ENCODE measurements at regions not wholly inside any gene's neighbourhood (a gene's known extent, or its start where the extent isn't known, plus 50 kb on each side); places are given as distances from the start of the nearest gene placed in this dataset.

GRCh38 chr3:74375653-74376052, 238.8 kb downstream of the CNTN3 start:
- Histone ChIP-seq H3K36me3 (ENCODE audit: control insufficient read depth in 2 of 2, insufficient read depth in 2 of 2, low read length in 1 of 2) (no peaks in the 10 kb centered on the region), H3K27me3 (ENCODE audit: control insufficient read depth in 1 of 2, insufficient read depth in 2 of 2, low read length in 2 of 2) (no peaks in the 10 kb centered on the region), H3K4me3 (ENCODE audit: low read depth in 1 of 2, low read length in 2 of 2) (no peak overlapping the region), H3K27ac (ENCODE audit: low read depth in 2 of 2, low read length in 1 of 2) (no peak overlapping the region), H3K4me1 (ENCODE audit: control insufficient read depth in 2 of 2, insufficient read depth in 2 of 2, low read length in 1 of 2) (no peaks in the 10 kb centered on the region), H3K9me3 (ENCODE audit: control insufficient read depth in 2 of 2, insufficient read depth in 1 of 2, low read depth in 1 of 2, low read length in 1 of 2) (no peaks in the 10 kb centered on the region)
- WGBS, 2 donors = 70 to 92% methylated on average over 1 of the region's 1 CpG

GRCh38 chr3:74372743-74373142, 241.7 kb downstream of the CNTN3 start:
- Histone ChIP-seq H3K9me3 (ENCODE audit: control insufficient read depth in 2 of 2, insufficient read depth in 1 of 2, low read depth in 1 of 2, low read length in 1 of 2) (no peaks in the 10 kb centered on the region), H3K4me3 (ENCODE audit: low read depth in 1 of 2, low read length in 2 of 2) (no peak overlapping the region), H3K27me3 (ENCODE audit: control insufficient read depth in 1 of 2, insufficient read depth in 2 of 2, low read length in 2 of 2) (no peaks in the 10 kb centered on the region), H3K36me3 (ENCODE audit: control insufficient read depth in 2 of 2, insufficient read depth in 2 of 2, low read length in 1 of 2) (no peaks in the 10 kb centered on the region), H3K27ac (ENCODE audit: low read depth in 2 of 2, low read length in 1 of 2) (no peak overlapping the region), H3K4me1 (ENCODE audit: control insufficient read depth in 2 of 2, insufficient read depth in 2 of 2, low read length in 1 of 2) (no peaks in the 10 kb centered on the region)
- WGBS, 2 donors = 86 to 88% methylated on average over 2 of the region's 2 CpGs

- no peak overlapping the region for H3K27ac ChIP-seq (ENCODE audit: low read depth in 2 of 2, low read length in 1 of 2)
- 91% methylated on average over 2 of the region's 2 CpGs for WGBS, 2 donors
- no peaks in the 10 kb centered on the region for H3K36me3 ChIP-seq (ENCODE audit: control insufficient read depth in 2 of 2, insufficient read depth in 2 of 2, low read length in 1 of 2)
- H3K27me3 ChIP-seq (ENCODE audit: control insufficient read depth in 1 of 2, insufficient read depth in 2 of 2, low read length in 2 of 2) = no peaks in the 10 kb centered on the region
- no peaks in the 10 kb centered on the region for H3K9me3 ChIP-seq (ENCODE audit: control insufficient read depth in 2 of 2, insufficient read depth in 1 of 2, low read depth in 1 of 2, low read length in 1 of 2)
- H3K4me3 ChIP-seq (ENCODE audit: low read depth in 1 of 2, low read length in 2 of 2) = no peak overlapping the region
- no peaks in the 10 kb centered on the region for H3K4me1 ChIP-seq (ENCODE audit: control insufficient read depth in 2 of 2, insufficient read depth in 2 of 2, low read length in 1 of 2)
These were observed 244.1 kb downstream of the CNTN3 start for GRCh38 chr3:74370342-74370741.

GRCh38 chr3:74366331-74366730, 248.1 kb downstream of the CNTN3 start:
- 86 to 91% methylated on average over 1 of the region's 1 CpG for WGBS, 2 donors
- no peak overlapping the region for H3K27ac ChIP-seq (ENCODE audit: low read depth in 2 of 2, low read length in 1 of 2)

GRCh38 chr3:74363346-74363745, 251.1 kb downstream of the CNTN3 start:
- no peaks in the 10 kb centered on the region for H3K4me1 ChIP-seq (ENCODE audit: control insufficient read depth in 2 of 2, insufficient read depth in 2 of 2, low read length in 1 of 2)
- no peaks in the 10 kb centered on the region for H3K9me3 ChIP-seq (ENCODE audit: control insufficient read depth in 2 of 2, insufficient read depth in 1 of 2, low read depth in 1 of 2, low read length in 1 of 2)
- 85 to 90% methylated on average over 1 of the region's 1 CpG for WGBS, 2 donors
- H3K36me3 ChIP-seq (ENCODE audit: control insufficient read depth in 2 of 2, insufficient read depth in 2 of 2, low read length in 1 of 2) = no peaks in the 10 kb centered on the region
- no peak overlapping the region for H3K27ac ChIP-seq (ENCODE audit: low read depth in 2 of 2, low read length in 1 of 2)
- H3K4me3 ChIP-seq (ENCODE audit: low read depth in 1 of 2, low read length in 2 of 2) = no peak overlapping the region
- no peaks in the 10 kb centered on the region for H3K27me3 ChIP-seq (ENCODE audit: control insufficient read depth in 1 of 2, insufficient read depth in 2 of 2, low read length in 2 of 2)

More at GRCh38 chr3:74366331-74366730, 248.1 kb downstream of the CNTN3 start:
- Histone ChIP-seq H3K36me3 (ENCODE audit: control insufficient read depth in 2 of 2, insufficient read depth in 2 of 2, low read length in 1 of 2) (no peaks in the 10 kb centered on the region), H3K4me3 (ENCODE audit: low read depth in 1 of 2, low read length in 2 of 2) (no peak overlapping the region), H3K27me3 (ENCODE audit: control insufficient read depth in 1 of 2, insufficient read depth in 2 of 2, low read length in 2 of 2) (no peaks in the 10 kb centered on the region), H3K9me3 (ENCODE audit: control insufficient read depth in 2 of 2, insufficient read depth in 1 of 2, low read depth in 1 of 2, low read length in 1 of 2) (no peaks in the 10 kb centered on the region), H3K4me1 (ENCODE audit: control insufficient read depth in 2 of 2, insufficient read depth in 2 of 2, low read length in 1 of 2) (no peaks in the 10 kb centered on the region)

- Histone ChIP-seq H3K4me3 (ENCODE audit: low read depth in 1 of 2, low read length in 2 of 2) (no peak overlapping the region), H3K9me3 (ENCODE audit: control insufficient read depth in 2 of 2, insufficient read depth in 1 of 2, low read depth in 1 of 2, low read length in 1 of 2) (no peaks in the 10 kb centered on the region), H3K27ac (ENCODE audit: low read depth in 2 of 2, low read length in 1 of 2) (no peak overlapping the region), H3K27me3 (ENCODE audit: control insufficient read depth in 1 of 2, insufficient read depth in 2 of 2, low read length in 2 of 2) (peaks cover 0 to 2% of the 10 kb centered on the region in 2 donors), H3K4me1 (ENCODE audit: control insufficient read depth in 2 of 2, insufficient read depth in 2 of 2, low read length in 1 of 2) (no peaks in the 10 kb centered on the region), H3K36me3 (ENCODE audit: control insufficient read depth in 2 of 2, insufficient read depth in 2 of 2, low read length in 1 of 2) (no peaks in the 10 kb centered on the region)
These were observed 254.1 kb downstream of the CNTN3 start for GRCh38 chr3:74360406-74360805.

- WGBS, 2 donors = 80 to 86% methylated on average over 6 of the region's 6 CpGs
- H3K4me3 ChIP-seq (ENCODE audit: low read depth in 1 of 2, low read length in 2 of 2) = no peak overlapping the region
- no peaks in the 10 kb centered on the region for H3K36me3 ChIP-seq (ENCODE audit: control insufficient read depth in 2 of 2, insufficient read depth in 2 of 2, low read length in 1 of 2)
- no peaks in the 10 kb centered on the region for H3K4me1 ChIP-seq (ENCODE audit: control insufficient read depth in 2 of 2, insufficient read depth in 2 of 2, low read length in 1 of 2)
- H3K27me3 ChIP-seq (ENCODE audit: control insufficient read depth in 1 of 2, insufficient read depth in 2 of 2, low read length in 2 of 2) = peaks cover 0 to 2% of the 10 kb centered on the region in 2 donors
- no peaks in the 10 kb centered on the region for H3K9me3 ChIP-seq (ENCODE audit: control insufficient read depth in 2 of 2, insufficient read depth in 1 of 2, low read depth in 1 of 2, low read length in 1 of 2)
- no peak overlapping the region for H3K27ac ChIP-seq (ENCODE audit: low read depth in 2 of 2, low read length in 1 of 2)
These were observed 256.6 kb downstream of the CNTN3 start for GRCh38 chr3:74357881-74358280.

GRCh38 chr3:74353039-74353438, 261.4 kb downstream of the CNTN3 start:
- WGBS, 2 donors = 77 to 78% methylated on average over 1 of the region's 1 CpG
- Histone ChIP-seq H3K36me3 (ENCODE audit: control insufficient read depth in 2 of 2, insufficient read depth in 2 of 2, low read length in 1 of 2) (no peaks in the 10 kb centered on the region), H3K4me3 (ENCODE audit: low read depth in 1 of 2, low read length in 2 of 2) (no peak overlapping the region), H3K27ac (ENCODE audit: low read depth in 2 of 2, low read length in 1 of 2) (no peak overlapping the region), H3K27me3 (ENCODE audit: control insufficient read depth in 1 of 2, insufficient read depth in 2 of 2, low read length in 2 of 2) (peaks cover 0 to 2% of the 10 kb centered on the region in 2 donors), H3K4me1 (ENCODE audit: control insufficient read depth in 2 of 2, insufficient read depth in 2 of 2, low read length in 1 of 2) (no peaks in the 10 kb centered on the region), H3K9me3 (ENCODE audit: control insufficient read depth in 2 of 2, insufficient read depth in 1 of 2, low read depth in 1 of 2, low read length in 1 of 2) (no peaks in the 10 kb centered on the region)

GRCh38 chr3:74352166-74352565, 262.3 kb downstream of the CNTN3 start:
- H3K4me1 ChIP-seq (ENCODE audit: control insufficient read depth in 2 of 2, insufficient read depth in 2 of 2, low read length in 1 of 2) = no peaks in the 10 kb centered on the region
- H3K27me3 ChIP-seq (ENCODE audit: control insufficient read depth in 1 of 2, insufficient read depth in 2 of 2, low read length in 2 of 2) = peaks cover 0 to 2% of the 10 kb centered on the region in 2 donors
- no peak overlapping the region for H3K4me3 ChIP-seq (ENCODE audit: low read depth in 1 of 2, low read length in 2 of 2)
- no peak overlapping the region for H3K27ac ChIP-seq (ENCODE audit: low read depth in 2 of 2, low read length in 1 of 2)
- no peaks in the 10 kb centered on the region for H3K36me3 ChIP-seq (ENCODE audit: control insufficient read depth in 2 of 2, insufficient read depth in 2 of 2, low read length in 1 of 2)
- whole genome bisulfite sequencing, 2 donors = 70 to 83% methylated on average over 1 of the region's 1 CpG
- H3K9me3 ChIP-seq (ENCODE audit: control insufficient read depth in 2 of 2, insufficient read depth in 1 of 2, low read depth in 1 of 2, low read length in 1 of 2) = no peaks in the 10 kb centered on the region

- no peaks in the 10 kb centered on the region for H3K9me3 ChIP-seq (ENCODE audit: control insufficient read depth in 2 of 2, insufficient read depth in 1 of 2, low read depth in 1 of 2, low read length in 1 of 2)
- 67 to 74% methylated on average over 5 of the region's 5 CpGs for WGBS, 2 donors
- no peak overlapping the region for H3K4me3 ChIP-seq (ENCODE audit: low read depth in 1 of 2, low read length in 2 of 2)
- no peaks in the 10 kb centered on the region for H3K4me1 ChIP-seq (ENCODE audit: control insufficient read depth in 2 of 2, insufficient read depth in 2 of 2, low read length in 1 of 2)
- H3K27me3 ChIP-seq (ENCODE audit: control insufficient read depth in 1 of 2, insufficient read depth in 2 of 2, low read length in 2 of 2) = peaks cover 0 to 2% of the 10 kb centered on the region in 2 donors
- no peaks in the 10 kb centered on the region for H3K36me3 ChIP-seq (ENCODE audit: control insufficient read depth in 2 of 2, insufficient read depth in 2 of 2, low read length in 1 of 2)
- no peak overlapping the region for H3K27ac ChIP-seq (ENCODE audit: low read depth in 2 of 2, low read length in 1 of 2)
These were observed 263.2 kb downstream of the CNTN3 start for GRCh38 chr3:74351213-74351612.
